Osteocyte (in vitro differentiated cells): ENCODE measurements at regions not wholly inside any gene's neighbourhood (a gene's known extent, or its start where the extent isn't known, plus 50 kb on each side); places are given as distances from the start of the nearest gene placed in this dataset.
"Not testable (repeated sequence)": the region's sequence is repeated elsewhere in the genome, so short reads cannot be mapped to it uniquely, and the experiment has no call there.

Source experiments
- DNase-seq: peaks from one replicate; pipeline ENCODE4 v3.0.0; 2021; ENCODE audit warnings: mixed read lengths; ENCODE audit not compliant: unreplicated experiment; ENCODE audit errors: extremely low spot score
- H3K27ac Mint-ChIP-seq: one replicate; pipeline ENCODE4 v1.8.0; 2021; ENCODE audit warnings: mild to moderate bottlenecking, mixed read lengths; ENCODE audit not compliant: unreplicated experiment
- H3K27me3 Mint-ChIP-seq: one replicate; pipeline ENCODE4 v1.8.0; 2021; ENCODE audit warnings: mixed read lengths; ENCODE audit not compliant: unreplicated experiment
- H3K36me3 Mint-ChIP-seq: one replicate; pipeline ENCODE4 v1.8.0; 2021; ENCODE audit warnings: mixed read lengths; ENCODE audit not compliant: unreplicated experiment
- H3K4me1 Mint-ChIP-seq: one replicate; pipeline ENCODE4 v1.8.0; 2021; ENCODE audit warnings: mixed read lengths; ENCODE audit not compliant: unreplicated experiment
- H3K4me3 Mint-ChIP-seq: one replicate; pipeline ENCODE4 v1.8.0; 2021; ENCODE audit warnings: mild to moderate bottlenecking, moderate library complexity, mixed read lengths; ENCODE audit not compliant: unreplicated experiment
- H3K9me3 Mint-ChIP-seq: one replicate; pipeline ENCODE4 v1.8.0; 2021; ENCODE audit warnings: mixed read lengths; ENCODE audit not compliant: unreplicated experiment
- CTCF ChIP-seq: fragments of 200-600 bp; sonication (generic); IDR thresholded peaks from 2 replicates; pipeline ENCODE4 v1.5.0; 2021; ENCODE audit warnings: antibody characterized with exemption, mild to moderate bottlenecking, moderate library complexity

DNA sequence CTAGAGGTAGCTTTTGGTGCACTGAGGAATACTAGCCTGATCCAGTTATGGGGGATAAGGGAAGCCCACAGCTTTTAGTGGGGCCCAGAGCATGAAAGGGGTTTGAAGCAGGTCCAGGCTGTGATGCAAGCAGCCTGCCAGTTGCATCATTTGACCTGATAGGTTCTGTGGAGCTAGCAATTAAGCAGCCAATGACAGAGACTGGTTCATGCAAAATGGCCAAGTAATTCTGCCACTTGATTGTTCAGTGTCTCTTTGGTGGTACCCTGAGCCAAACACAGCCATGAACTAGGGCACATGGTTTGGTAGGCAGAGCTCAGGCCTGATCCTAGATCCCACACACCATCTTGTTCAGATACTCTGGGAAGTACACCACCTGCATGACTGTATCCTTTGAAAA lies 91.0 kb upstream of the PRR23C start:
- Mint-ChIP-seq H3K4me1 (no peaks in the 10 kb centered on the region), H3K27ac (no peak overlapping the region), H3K4me3 (no peak overlapping the region), H3K9me3 (no peaks in the 10 kb centered on the region), H3K36me3 (no peaks in the 10 kb centered on the region), H3K27me3 (no peaks in the 10 kb centered on the region)
- no peak for DNase-seq
- TF ChIP-seq CTCF = no peak

DNA sequence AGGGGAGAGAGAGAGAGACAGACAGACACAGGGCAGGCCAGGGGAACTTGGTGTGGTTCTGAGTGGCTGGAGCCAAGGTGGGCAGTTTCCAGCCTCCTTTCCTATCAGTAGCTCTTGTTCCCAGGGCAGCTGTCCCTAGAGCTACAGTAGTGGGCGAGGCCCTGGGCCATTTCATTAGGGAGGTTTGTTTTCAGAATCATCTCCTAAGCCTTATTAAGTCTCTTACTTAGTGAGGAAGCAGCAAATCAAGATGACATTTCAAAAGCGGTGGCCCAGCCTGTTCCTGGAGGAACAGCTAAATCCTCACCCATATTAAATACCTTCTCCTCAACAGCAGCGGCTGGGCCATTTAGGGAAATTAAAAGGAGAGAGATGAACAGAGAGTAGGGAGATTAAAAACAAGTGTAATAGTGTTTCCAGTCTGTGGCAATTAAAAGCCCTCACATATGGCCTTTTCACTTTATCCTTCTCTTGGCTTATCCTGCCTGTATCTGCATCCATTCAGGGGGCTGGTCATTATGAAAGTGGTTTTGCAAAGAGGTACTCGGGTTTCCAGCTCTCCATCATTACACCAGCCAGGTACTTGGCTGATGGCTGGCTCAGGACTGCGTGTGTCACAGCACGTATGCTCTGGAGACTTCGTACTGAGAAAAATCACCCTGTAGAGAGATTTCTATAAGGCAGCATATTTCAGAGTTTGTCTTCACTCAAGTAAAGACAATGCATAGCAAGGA lies 91.9 kb upstream of the PRR23C start:
- no peaks in the 10 kb centered on the region for H3K4me1 Mint-ChIP-seq
- no peak overlapping the region for H3K27ac Mint-ChIP-seq
- no peak overlapping the region for H3K4me3 Mint-ChIP-seq
- DNase-seq = no peak
- no peak for TF ChIP-seq CTCF
- H3K27me3 Mint-ChIP-seq = peaks cover 2% of the 10 kb centered on the region
- H3K9me3 Mint-ChIP-seq = no peaks in the 10 kb centered on the region
- no peaks in the 10 kb centered on the region for H3K36me3 Mint-ChIP-seq

GRCh38 chr3:139140553-139140952 lies 95.9 kb upstream of the PRR23C start:
- no peak for TF ChIP-seq CTCF
- H3K27ac Mint-ChIP-seq = no peak overlapping the region
- no peak overlapping the region for H3K4me3 Mint-ChIP-seq

DNA sequence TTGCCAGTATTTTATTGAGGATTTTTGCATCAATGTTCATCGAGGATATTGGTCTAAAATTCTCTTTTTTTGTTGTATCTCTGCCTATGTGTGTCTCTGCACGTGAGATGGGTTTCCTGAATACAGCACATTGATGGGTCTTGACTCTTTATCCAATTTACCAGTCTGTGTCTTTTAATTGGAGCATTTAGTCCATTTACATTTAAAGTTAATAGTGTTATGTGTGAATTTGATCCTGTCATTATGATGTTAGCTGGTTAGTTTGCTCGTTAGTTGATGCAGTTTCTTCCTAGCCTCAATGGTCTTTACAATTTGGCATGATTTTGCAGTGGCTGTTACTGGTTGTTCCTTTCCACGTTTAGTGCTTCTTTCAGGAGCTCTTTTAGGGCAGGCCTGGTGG lies 101.3 kb upstream of the PRR23C start:
- not testable (repeated sequence) for H3K9me3 Mint-ChIP-seq, H3K4me3 Mint-ChIP-seq, DNase-seq, H3K27ac Mint-ChIP-seq, H3K27me3 Mint-ChIP-seq, H3K36me3 Mint-ChIP-seq, H3K4me1 Mint-ChIP-seq

More at GRCh38 chr3:139140553-139140952, 95.9 kb upstream of the PRR23C start:
- no peaks in the 10 kb centered on the region for H3K9me3 Mint-ChIP-seq
- no peaks in the 10 kb centered on the region for H3K4me1 Mint-ChIP-seq
- H3K27me3 Mint-ChIP-seq = peaks cover 3% of the 10 kb centered on the region
- no peaks in the 10 kb centered on the region for H3K36me3 Mint-ChIP-seq
- DNase-seq = no peak

GRCh38 chr3:139151530-139151929 lies 106.8 kb upstream of the PRR23C start:
- Mint-ChIP-seq H3K36me3 (no peaks in the 10 kb centered on the region), H3K27ac (no peak overlapping the region), H3K9me3 (peaks cover 4% of the 10 kb centered on the region), H3K4me3 (no peak overlapping the region), H3K27me3 (peaks cover 9% of the 10 kb centered on the region), H3K4me1 (no peaks in the 10 kb centered on the region)
- no peak for TF ChIP-seq CTCF
- DNase-seq = no peak

- not testable (repeated sequence) for DNase-seq, H3K9me3 Mint-ChIP-seq, H3K36me3 Mint-ChIP-seq, H3K4me1 Mint-ChIP-seq, H3K27ac Mint-ChIP-seq, H3K4me3 Mint-ChIP-seq, H3K27me3 Mint-ChIP-seq
Measured at GRCh38 chr3:139153434-139153833, 108.7 kb upstream of the PRR23C start.
